H1 (cell line): ENCODE measurements at regions not wholly inside any gene's neighbourhood (a gene's known extent, or its start where the extent isn't known, plus 50 kb on each side); places are given as distances from the start of the nearest gene placed in this dataset.

Experiments
- CBX8 ChIP-seq: fragments of 300-800, 300-1000 bp; sonication (generic); IDR thresholded peaks from 2 replicates; pipeline ENCODE4 v1.7.1; 2016; ENCODE audit warnings: low read depth, low read length, borderline replicate concordance
- CHD7 ChIP-seq: fragments of 300-600 bp; sonication (generic); IDR thresholded peaks from 2 replicates; pipeline ENCODE4 v1.7.1; 2012; ENCODE audit warnings: low read length, moderate library complexity, mild to moderate bottlenecking, inconsistent platforms; ENCODE audit not compliant: insufficient replicate concordance
- TAF1 ChIP-seq: IDR thresholded peaks from 2 replicates; pipeline ENCODE4 v1.6.1; 2011; ENCODE audit warnings: mild to moderate bottlenecking, low read depth, low read length

GRCh38 chr18:22084547-22084946 lies 84.8 kb upstream of the GATA6 start (continued):
- TF ChIP-seq CHD7 (no peak), TAF1 (no peak), CBX8 (no peak)
